Osteoblast (primary cell): ENCODE measurements at regions not wholly inside any gene's neighbourhood (a gene's known extent, or its start where the extent isn't known, plus 50 kb on each side); places are given as distances from the start of the nearest gene placed in this dataset.
A peak's percentile ranks its signal among the peaks of the same experiment; 100 is the strongest.
"Not testable (repeated sequence)": the region's sequence is repeated elsewhere in the genome, so short reads cannot be mapped to it uniquely, and the experiment has no call there.

Experiments used
- DNase-seq: peaks from one replicate; pipeline ENCODE4 v3.0.0; 2011; ENCODE audit warnings: low spot score, mixed read lengths; ENCODE audit not compliant: insufficient read length; ENCODE audit errors: missing footprints
- H2AFZ ChIP-seq: 2 replicates; pipeline ENCODE4 v1.6.0; 2011; ENCODE audit warnings: mild to moderate bottlenecking, low read length
- H3K27ac ChIP-seq: 2 replicates; pipeline ENCODE4 v1.5.1; 2011; ENCODE audit warnings: mild to moderate bottlenecking, low read depth, low read length, moderate library complexity
- H3K27me3 ChIP-seq: 2 replicates; pipeline ENCODE4 v1.6.0; 2012; ENCODE audit warnings: mild to moderate bottlenecking, control low read depth, inconsistent platforms, low read length, moderate library complexity; ENCODE audit not compliant: insufficient read depth
- H3K36me3 ChIP-seq: 2 replicates; pipeline ENCODE4 v1.5.1; 2011; ENCODE audit warnings: mild to moderate bottlenecking, low read length, control low read depth, moderate library complexity; ENCODE audit not compliant: insufficient read depth
- H3K4me1 ChIP-seq: 2 replicates; pipeline ENCODE4 v1.5.1; 2011; ENCODE audit warnings: mild to moderate bottlenecking, low read length, control low read depth, moderate library complexity; ENCODE audit not compliant: insufficient read depth
- H3K4me2 ChIP-seq: 2 replicates; pipeline ENCODE4 v1.6.0; 2011; ENCODE audit warnings: mild to moderate bottlenecking, low read length; ENCODE audit not compliant: insufficient read depth
- H3K4me3 ChIP-seq: fragments of 200-600 bp; sonication (generic); 3 replicates; pipeline ENCODE4 v1.5.1; 2012; ENCODE audit warnings: mild to moderate bottlenecking, low read length, inconsistent platforms; ENCODE audit not compliant: insufficient read depth
- H3K79me2 ChIP-seq: 2 replicates; pipeline ENCODE4 v1.6.0; 2012; ENCODE audit warnings: mild to moderate bottlenecking, low read length, control low read depth, inconsistent platforms; ENCODE audit not compliant: insufficient read depth
- H3K9me3 ChIP-seq: 2 replicates; pipeline ENCODE4 v1.5.1; 2011; ENCODE audit warnings: low read depth, low read length, control low read depth
- H4K20me1 ChIP-seq: 2 replicates; pipeline ENCODE4 v1.6.0; 2012; ENCODE audit warnings: mild to moderate bottlenecking, low read length, control low read depth; ENCODE audit not compliant: insufficient read depth
- TF ChIP-seq, protein P1 (sequence below): IDR thresholded peaks from 2 replicates; pipeline ENCODE4 v1.5.1; 2011; ENCODE audit warnings: mild to moderate bottlenecking, low read depth, low read length, moderate library complexity; ENCODE audit errors: extremely low read depth

- H3K36me3 ChIP-seq = no peaks in the 10 kb centered on the region
- H3K79me2 ChIP-seq = no peaks in the 10 kb centered on the region
- no peaks in the 10 kb centered on the region for H3K9me3 ChIP-seq
- H3K4me2 ChIP-seq = no peak overlapping the region
- DNase-seq = no peak
- no peak overlapping the region for H2AFZ ChIP-seq
- H3K27ac ChIP-seq = no peak overlapping the region
- H3K4me3 ChIP-seq = no peak overlapping the region
- no peaks in the 10 kb centered on the region for H3K27me3 ChIP-seq
- H4K20me1 ChIP-seq = no peaks in the 10 kb centered on the region
- H3K4me1 ChIP-seq = no peaks in the 10 kb centered on the region
- TF ChIP-seq, protein P1, sequence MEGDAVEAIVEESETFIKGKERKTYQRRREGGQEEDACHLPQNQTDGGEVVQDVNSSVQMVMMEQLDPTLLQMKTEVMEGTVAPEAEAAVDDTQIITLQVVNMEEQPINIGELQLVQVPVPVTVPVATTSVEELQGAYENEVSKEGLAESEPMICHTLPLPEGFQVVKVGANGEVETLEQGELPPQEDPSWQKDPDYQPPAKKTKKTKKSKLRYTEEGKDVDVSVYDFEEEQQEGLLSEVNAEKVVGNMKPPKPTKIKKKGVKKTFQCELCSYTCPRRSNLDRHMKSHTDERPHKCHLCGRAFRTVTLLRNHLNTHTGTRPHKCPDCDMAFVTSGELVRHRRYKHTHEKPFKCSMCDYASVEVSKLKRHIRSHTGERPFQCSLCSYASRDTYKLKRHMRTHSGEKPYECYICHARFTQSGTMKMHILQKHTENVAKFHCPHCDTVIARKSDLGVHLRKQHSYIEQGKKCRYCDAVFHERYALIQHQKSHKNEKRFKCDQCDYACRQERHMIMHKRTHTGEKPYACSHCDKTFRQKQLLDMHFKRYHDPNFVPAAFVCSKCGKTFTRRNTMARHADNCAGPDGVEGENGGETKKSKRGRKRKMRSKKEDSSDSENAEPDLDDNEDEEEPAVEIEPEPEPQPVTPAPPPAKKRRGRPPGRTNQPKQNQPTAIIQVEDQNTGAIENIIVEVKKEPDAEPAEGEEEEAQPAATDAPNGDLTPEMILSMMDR = peak; percentile 16
These were observed 105.9 kb upstream of the POU3F1 start for GRCh38 chr1:38152351-38153065.

DNA sequence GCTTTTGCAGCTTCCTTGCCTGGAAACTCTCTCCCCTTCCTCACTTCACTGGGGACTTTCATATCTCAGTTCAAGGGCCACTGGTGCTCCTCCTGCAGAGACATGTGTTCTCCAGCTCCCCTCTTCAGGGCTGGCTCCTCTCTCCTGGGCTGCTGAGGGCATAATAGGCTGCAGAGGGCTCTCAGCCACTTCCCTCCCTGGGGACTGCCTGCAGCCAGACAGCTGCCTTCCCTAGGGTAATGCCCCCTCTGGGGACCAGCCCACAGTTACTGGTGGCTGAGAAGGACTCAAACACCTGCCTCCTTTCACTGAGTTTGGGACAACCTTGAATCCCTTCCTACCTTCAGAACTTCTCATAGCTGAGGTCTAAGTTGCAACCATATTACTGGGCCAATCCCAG lies 104.8 kb upstream of the POU3F1 start:
- Histone ChIP-seq H3K9me3 (no peaks in the 10 kb centered on the region), H3K4me1 (no peaks in the 10 kb centered on the region), H3K27me3 (no peaks in the 10 kb centered on the region), H3K27ac (no peak overlapping the region), H3K4me2 (no peak overlapping the region), H2AFZ (no peak overlapping the region), H3K36me3 (no peaks in the 10 kb centered on the region), H3K4me3 (no peak overlapping the region), H3K79me2 (no peaks in the 10 kb centered on the region), H4K20me1 (no peaks in the 10 kb centered on the region)
- TF ChIP-seq, protein P1 = no peak
- DNase-seq = no peak

DNA sequence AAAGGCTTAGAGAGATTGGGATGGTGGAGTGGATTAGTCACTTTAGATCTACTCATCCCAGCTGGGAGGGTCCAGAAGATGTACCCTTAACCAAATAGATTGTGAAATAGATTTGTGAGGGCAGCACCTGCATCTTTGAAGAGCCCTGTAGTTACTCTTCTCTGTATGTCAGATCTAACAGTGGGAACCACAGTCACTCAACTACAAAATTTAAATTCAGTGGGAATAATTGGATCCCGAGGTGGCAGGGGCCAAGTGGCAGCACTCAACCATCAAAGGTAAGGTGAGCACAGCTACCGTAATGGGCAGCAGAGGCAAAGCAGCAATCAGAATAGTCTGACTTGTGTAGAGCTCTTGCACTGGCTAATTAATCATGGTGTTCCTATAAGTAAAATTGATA lies 99.5 kb upstream of the POU3F1 start:
- not testable (repeated sequence) for H2AFZ ChIP-seq, H3K4me1 ChIP-seq, H3K4me2 ChIP-seq, H3K36me3 ChIP-seq, H3K4me3 ChIP-seq, H3K9me3 ChIP-seq, H4K20me1 ChIP-seq, H3K27me3 ChIP-seq, H3K79me2 ChIP-seq, H3K27ac ChIP-seq, DNase-seq

DNA sequence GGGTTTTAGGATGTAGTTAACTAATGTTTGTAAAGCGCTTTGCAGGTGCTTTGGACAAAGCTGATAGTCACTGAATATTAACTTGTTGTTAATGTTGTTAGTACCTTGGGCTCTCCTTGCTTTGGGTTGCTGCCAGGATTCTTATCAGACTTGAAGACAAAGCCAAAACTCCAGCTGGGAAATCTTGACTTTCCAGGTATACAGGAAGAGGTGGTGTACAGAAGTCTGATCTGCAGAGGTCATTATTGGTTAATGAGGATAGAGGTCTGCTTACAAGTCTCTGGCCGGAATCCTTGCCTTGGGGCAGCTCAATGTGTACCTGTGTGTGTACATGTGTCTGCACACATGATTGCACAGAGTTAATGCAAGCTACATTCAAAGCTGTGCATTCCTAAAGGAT lies 96.0 kb upstream of the POU3F1 start:
- no peak overlapping the region for H3K27ac ChIP-seq
- H3K4me1 ChIP-seq = peaks cover 25% of the 10 kb centered on the region
- no peaks in the 10 kb centered on the region for H3K36me3 ChIP-seq
- H2AFZ ChIP-seq = no peak overlapping the region
- no peaks in the 10 kb centered on the region for H3K9me3 ChIP-seq
- no peaks in the 10 kb centered on the region for H3K79me2 ChIP-seq
- H3K4me3 ChIP-seq = no peak overlapping the region
- no peak for DNase-seq
- no peak overlapping the region for H3K4me2 ChIP-seq
- TF ChIP-seq, protein P1 = no peak
- H4K20me1 ChIP-seq = no peaks in the 10 kb centered on the region
- peaks cover 6% of the 10 kb centered on the region for H3K27me3 ChIP-seq
